Lung (tissue), 11 donors: ENCODE measurements at regions not wholly inside any gene's neighbourhood (a gene's known extent, or its start where the extent isn't known, plus 50 kb on each side); places are given as distances from the start of the nearest gene placed in this dataset.

ENCODE experiments used
- ATAC-seq: fragments of 200-7000 bp; cut with Tn5 transposase; one replicate; pipeline ENCODE4 v1.9.1; 2020; ENCODE audit warnings: moderate number of reproducible peaks; ENCODE audit not compliant: insufficient read depth, low FRiP score
- DNase-seq, 3 donors: peaks; one replicate each; pipeline ENCODE4 v3.0.0-alpha.2; 2013 to 2017
- H3K27ac ChIP-seq, 2 donors: one replicate each; pipeline ENCODE4 v1.5.1; 2013; ENCODE audit warnings: mild to moderate bottlenecking in 2 of 2, moderate library complexity in 2 of 2, control low read depth in 1 of 2, inconsistent platforms in 1 of 2, low read depth in 1 of 2, low read length in 1 of 2
- H3K27me3 ChIP-seq, 3 donors: one replicate each; pipeline ENCODE4 v1.5.1; 2013; ENCODE audit warnings: low read length in 2 of 3; ENCODE audit not compliant: control insufficient read depth in 3 of 3, insufficient read depth in 3 of 3
- H3K36me3 ChIP-seq, 4 donors: one replicate each; pipeline ENCODE4 v1.5.1; 2013; ENCODE audit warnings: low read length in 4 of 4, mild to moderate bottlenecking in 1 of 4, moderate library complexity in 1 of 4; ENCODE audit not compliant: control insufficient read depth in 4 of 4, insufficient read depth in 4 of 4
- H3K4me1 ChIP-seq, 5 donors: one replicate each; pipeline ENCODE4 v1.5.1; 2013; ENCODE audit warnings: low read length in 5 of 5, mild to moderate bottlenecking in 2 of 5, moderate library complexity in 1 of 5; ENCODE audit not compliant: control insufficient read depth in 5 of 5, insufficient read depth in 5 of 5
- H3K4me3 ChIP-seq: one replicate; pipeline ENCODE4 v1.5.1; 2013; ENCODE audit warnings: mild to moderate bottlenecking, control low read depth, moderate library complexity
- H3K9ac ChIP-seq, 2 donors: one replicate each; pipeline ENCODE4 v1.5.1; 2013; ENCODE audit warnings: low read length in 2 of 2, control low read depth in 1 of 2; ENCODE audit not compliant: insufficient read depth in 1 of 2
- H3K9me3 ChIP-seq, 4 donors: one replicate each; pipeline ENCODE4 v1.5.1; 2013; ENCODE audit warnings: low read length in 3 of 4, mild to moderate bottlenecking in 1 of 4, moderate library complexity in 1 of 4; ENCODE audit not compliant: control insufficient read depth in 4 of 4, insufficient read depth in 3 of 4
- WGBS, 2 donors: extraction: QIAGEN DNeasy Blood & Tissue Kit; methylation state at CpG; one replicate each; pipeline ENCODE4 v1.1.7; 2013; 5-methylcytosine and 5-hydroxymethylcytosine counted together
- TF ChIP-seq, protein P1 (sequence below): IDR thresholded peaks from 2 replicates; pipeline ENCODE4 v1.5.1; 2012; ENCODE audit warnings: mild to moderate bottlenecking; ENCODE audit errors: control extremely low read depth, extremely low read depth
- donor health status: control.
- donor health status: control.
- donor health status: Bipolar disorder and iron deficiency.
- donor health status: healthy.
- donor health status: DM: yes; HTN: yes; CAD: no.

DNA sequence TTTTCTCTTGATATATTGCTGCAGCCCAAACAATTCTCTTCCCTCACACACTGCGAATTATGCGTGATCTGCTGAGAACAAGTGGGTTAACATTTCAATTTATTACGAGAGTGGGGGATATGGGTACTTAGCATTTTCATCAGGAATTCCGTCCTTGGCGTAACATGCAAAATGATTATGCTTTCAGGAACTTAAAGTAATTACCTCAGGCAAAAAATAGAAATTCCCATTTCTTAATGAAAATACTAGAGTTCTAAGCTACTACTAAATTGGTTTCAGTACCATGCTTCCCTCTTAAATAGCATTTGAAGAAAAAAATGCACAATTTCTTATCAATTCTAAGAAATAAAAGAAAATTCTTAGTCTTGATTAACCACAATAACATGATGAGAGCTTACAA is 213.5 kb downstream of the GPAM start:
- H3K9me3 ChIP-seq: no peaks in the 10 kb centered on the region
- TF ChIP-seq, protein P1, sequence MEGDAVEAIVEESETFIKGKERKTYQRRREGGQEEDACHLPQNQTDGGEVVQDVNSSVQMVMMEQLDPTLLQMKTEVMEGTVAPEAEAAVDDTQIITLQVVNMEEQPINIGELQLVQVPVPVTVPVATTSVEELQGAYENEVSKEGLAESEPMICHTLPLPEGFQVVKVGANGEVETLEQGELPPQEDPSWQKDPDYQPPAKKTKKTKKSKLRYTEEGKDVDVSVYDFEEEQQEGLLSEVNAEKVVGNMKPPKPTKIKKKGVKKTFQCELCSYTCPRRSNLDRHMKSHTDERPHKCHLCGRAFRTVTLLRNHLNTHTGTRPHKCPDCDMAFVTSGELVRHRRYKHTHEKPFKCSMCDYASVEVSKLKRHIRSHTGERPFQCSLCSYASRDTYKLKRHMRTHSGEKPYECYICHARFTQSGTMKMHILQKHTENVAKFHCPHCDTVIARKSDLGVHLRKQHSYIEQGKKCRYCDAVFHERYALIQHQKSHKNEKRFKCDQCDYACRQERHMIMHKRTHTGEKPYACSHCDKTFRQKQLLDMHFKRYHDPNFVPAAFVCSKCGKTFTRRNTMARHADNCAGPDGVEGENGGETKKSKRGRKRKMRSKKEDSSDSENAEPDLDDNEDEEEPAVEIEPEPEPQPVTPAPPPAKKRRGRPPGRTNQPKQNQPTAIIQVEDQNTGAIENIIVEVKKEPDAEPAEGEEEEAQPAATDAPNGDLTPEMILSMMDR: no peak
- no peak overlapping the region for H3K27ac ChIP-seq
- H3K36me3 ChIP-seq: no peaks in the 10 kb centered on the region
- H3K4me3 ChIP-seq: no peak overlapping the region
- H3K27me3 ChIP-seq: no peaks in the 10 kb centered on the region
- WGBS, 2 donors: 93 to 96% methylated on average over 5 of the region's 5 CpGs
- ATAC-seq: no peak
- H3K9ac ChIP-seq: no peak overlapping the region
- H3K4me1 ChIP-seq: no peaks in the 10 kb centered on the region
- DNase-seq: no peak

DNA sequence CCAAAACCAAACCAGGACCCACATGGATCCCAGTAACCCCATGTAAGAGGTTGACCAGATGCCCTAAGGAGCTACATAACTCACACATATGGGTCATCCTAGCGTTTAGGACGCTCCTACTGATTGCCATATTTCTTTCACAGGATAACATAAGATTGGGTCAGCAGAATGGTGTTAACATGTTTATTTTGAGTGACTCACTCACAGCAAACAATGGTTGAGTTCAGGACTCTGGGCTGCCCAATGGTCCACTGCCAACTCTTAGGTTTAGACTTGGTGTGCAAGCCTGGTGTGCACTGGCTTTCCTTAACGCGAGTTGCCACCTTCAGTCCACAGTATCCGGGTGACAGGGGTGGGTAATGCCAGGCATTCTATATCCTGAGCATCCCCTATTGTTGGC is 211.5 kb downstream of the GPAM start:
- TF ChIP-seq, protein P1: no peak
- ATAC-seq: no peak

DNA sequence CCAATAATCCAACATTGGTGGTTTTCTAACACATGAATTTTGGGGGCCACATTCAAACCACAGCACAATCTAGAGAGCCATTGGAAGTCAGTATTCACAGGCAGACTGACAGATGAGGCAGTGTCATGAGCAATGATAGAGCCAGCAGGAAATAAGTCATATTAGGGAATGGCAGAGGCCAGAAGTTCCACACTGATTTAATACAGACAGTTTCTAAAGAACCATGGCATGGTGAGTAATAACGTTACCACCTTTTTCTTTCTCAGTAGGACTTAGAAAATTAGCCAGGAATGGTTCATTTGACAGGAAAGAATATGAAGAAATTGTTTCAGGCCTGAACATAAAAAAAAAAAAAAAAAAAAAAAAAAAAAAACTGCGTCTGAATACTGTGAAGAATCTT is 210.3 kb downstream of the GPAM start:
- WGBS, 2 donors: 83 to 91% methylated on average over 2 of the region's 2 CpGs

More for the DNA sequence above, 211.5 kb downstream of the GPAM start:
- DNase-seq: no peak
- Histone ChIP-seq H3K9me3 (no peaks in the 10 kb centered on the region), H3K36me3 (no peaks in the 10 kb centered on the region), H3K27me3 (no peaks in the 10 kb centered on the region), H3K27ac (no peak overlapping the region), H3K9ac (no peak overlapping the region), H3K4me3 (no peak overlapping the region), H3K4me1 (no peaks in the 10 kb centered on the region)
- WGBS, 2 donors: 74 to 80% methylated on average over 5 of the region's 5 CpGs

DNA sequence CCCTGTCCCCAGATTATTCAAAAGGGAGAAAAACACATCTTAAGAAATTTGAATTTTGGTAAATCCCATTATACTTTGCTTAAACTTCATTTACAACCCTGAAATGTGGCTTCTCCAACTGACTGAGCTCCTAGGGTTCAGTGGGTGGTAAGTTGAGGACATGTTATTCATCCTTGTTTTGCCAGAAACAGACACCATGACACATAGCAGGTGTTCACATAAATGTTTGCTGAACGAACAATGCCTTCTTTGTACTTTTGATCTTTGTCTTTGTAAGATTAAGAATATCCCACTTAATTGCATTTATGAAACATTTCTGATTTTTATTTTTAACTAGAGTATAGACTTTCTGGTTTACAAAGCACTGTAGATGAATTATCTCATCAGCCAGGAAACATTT is 209.7 kb downstream of the GPAM start:
- ATAC-seq (no peak), DNase-seq (no peak)
- WGBS, 2 donors: 80 to 95% methylated on average over 1 of the region's 1 CpG
- Histone ChIP-seq H3K9me3 (no peaks in the 10 kb centered on the region), H3K4me1 (no peaks in the 10 kb centered on the region), H3K9ac (no peak overlapping the region), H3K27me3 (no peaks in the 10 kb centered on the region), H3K27ac (no peak overlapping the region), H3K36me3 (no peaks in the 10 kb centered on the region), H3K4me3 (no peak overlapping the region)
- TF ChIP-seq, protein P1: no peak

More for the DNA sequence above, 210.3 kb downstream of the GPAM start:
- H3K36me3 ChIP-seq: no peaks in the 10 kb centered on the region
- TF ChIP-seq, protein P1: no peak
- no peaks in the 10 kb centered on the region for H3K9me3 ChIP-seq
- no peak for DNase-seq
- H3K4me1 ChIP-seq: no peaks in the 10 kb centered on the region
- no peak for ATAC-seq
- no peak overlapping the region for H3K9ac ChIP-seq
- no peak overlapping the region for H3K27ac ChIP-seq
- H3K4me3 ChIP-seq: no peak overlapping the region
- H3K27me3 ChIP-seq: no peaks in the 10 kb centered on the region
